HG03378 (cell line): ENCODE measurements at regions not wholly inside any gene's neighbourhood (a gene's known extent, or its start where the extent isn't known, plus 50 kb on each side); places are given as distances from the start of the nearest gene placed in this dataset.

ENCODE experiments used
- ATAC-seq: cut with Tn5 transposase; IDR thresholded peaks from one replicate; pipeline ENCODE4 v1.9.1; 2021; ENCODE audit warnings: mild to moderate bottlenecking, moderate library complexity; ENCODE audit not compliant: unreplicated experiment

- no peak for ATAC-seq
Measured at GRCh38 chr4:18390655-18391353, 369.2 kb upstream of the LCORL start.

- no peak for ATAC-seq
Measured at GRCh38 chr4:18389115-18389514, 367.6 kb upstream of the LCORL start.

GRCh38 chr4:18388039-18388438 lies 366.5 kb upstream of the LCORL start:
- no peak for ATAC-seq

GRCh38 chr4:18381186-18381585 lies 359.6 kb upstream of the LCORL start:
- ATAC-seq: no peak

GRCh38 chr4:18369561-18369960 lies 348.0 kb upstream of the LCORL start:
- no peak for ATAC-seq

- peak; percentile 96 for ATAC-seq
Measured at GRCh38 chr4:18366892-18367291, 345.3 kb upstream of the LCORL start.

- ATAC-seq: no peak
Measured at GRCh38 chr4:18366136-18366535, 344.6 kb upstream of the LCORL start.

GRCh38 chr4:18343581-18343980 lies 322.0 kb upstream of the LCORL start:
- ATAC-seq: no peak

- no peak for ATAC-seq
Measured at GRCh38 chr4:18342847-18343246, 321.3 kb upstream of the LCORL start.

- ATAC-seq: no peak
Measured at GRCh38 chr4:18321956-18322530, 300.5 kb upstream of the LCORL start.

GRCh38 chr4:18319431-18319830 lies 297.9 kb upstream of the LCORL start:
- ATAC-seq: no peak

- ATAC-seq: no peak
Measured at GRCh38 chr4:18318682-18319388, 297.3 kb upstream of the LCORL start.

- ATAC-seq: no peak
Measured at GRCh38 chr4:18314731-18315130, 293.2 kb upstream of the LCORL start.

GRCh38 chr4:18297684-18298083 lies 276.1 kb upstream of the LCORL start:
- ATAC-seq: no peak

- no peak for ATAC-seq
Measured at GRCh38 chr4:18296411-18296810, 274.9 kb upstream of the LCORL start.

- ATAC-seq: no peak
Measured at GRCh38 chr4:18294846-18295245, 273.3 kb upstream of the LCORL start.

GRCh38 chr4:18294021-18294420 lies 272.5 kb upstream of the LCORL start:
- ATAC-seq: no peak

GRCh38 chr4:18292411-18292810 lies 270.9 kb upstream of the LCORL start:
- ATAC-seq: no peak

- no peak for ATAC-seq
Measured at GRCh38 chr4:18291981-18292380, 270.4 kb upstream of the LCORL start.

GRCh38 chr4:18291256-18291655 lies 269.7 kb upstream of the LCORL start:
- no peak for ATAC-seq

- ATAC-seq: no peak
Measured at GRCh38 chr4:18285357-18285756, 263.8 kb upstream of the LCORL start.

GRCh38 chr4:18278244-18278643 lies 256.7 kb upstream of the LCORL start:
- no peak for ATAC-seq
